GM23338 (cell line): ENCODE measurements at regions not wholly inside any gene's neighbourhood (a gene's known extent, or its start where the extent isn't known, plus 50 kb on each side); places are given as distances from the start of the nearest gene placed in this dataset.

Experiments used
- ATAC-seq: fragments of 200-7000 bp; cut with Tn5 transposase; 3 replicates; pipeline ENCODE4 v1.9.1; 2020
- DNase-seq: peaks from one replicate; pipeline ENCODE4 v3.0.0-alpha.2; 2015; ENCODE audit warnings: low spot score
- H2AFZ ChIP-seq: fragments of 200-600 bp; sonication (generic); 2 replicates; pipeline ENCODE4 v1.8.0; 2016; ENCODE audit warnings: antibody characterized with exemption, mild to moderate bottlenecking, moderate library complexity
- H3F3A ChIP-seq: fragments of 200-600 bp; sonication (generic); replicated peaks from 2 replicates; pipeline ENCODE4 v1.8.0; 2017; ENCODE audit warnings: antibody characterized with exemption, mixed run types, low read depth
- H3K27ac ChIP-seq: fragments of 200-600 bp; sonication (generic); 2 replicates; pipeline ENCODE4 v1.6.1; 2016; ENCODE audit warnings: low read depth
- H3K27me3 ChIP-seq: fragments of 200-600 bp; sonication (generic); 2 replicates; pipeline ENCODE4 v1.8.0; 2016; ENCODE audit warnings: mild to moderate bottlenecking, mixed run types, moderate library complexity; ENCODE audit not compliant: insufficient read depth
- H3K36me3 ChIP-seq: fragments of 200-600 bp; sonication (generic); 2 replicates; pipeline ENCODE4 v1.8.0; 2016; ENCODE audit warnings: mild to moderate bottlenecking; ENCODE audit not compliant: insufficient read depth
- H3K4me1 ChIP-seq: fragments of 200-600 bp; sonication (generic); 2 replicates; pipeline ENCODE4 v1.8.0; 2016; ENCODE audit warnings: mild to moderate bottlenecking, moderate library complexity; ENCODE audit not compliant: insufficient read depth
- H3K4me2 ChIP-seq: fragments of 200-600 bp; sonication (generic); 2 replicates; pipeline ENCODE4 v1.7.1; 2017; ENCODE audit warnings: mixed run types
- H3K4me3 ChIP-seq: fragments of 200-600 bp; sonication (generic); 2 replicates; pipeline ENCODE4 v1.6.1; 2016; ENCODE audit warnings: mixed run types
- H3K79me2 ChIP-seq: fragments of 200-600 bp; sonication (generic); replicated peaks from 2 replicates; pipeline ENCODE4 v1.8.0; 2017; ENCODE audit warnings: mild to moderate bottlenecking; ENCODE audit not compliant: insufficient read depth
- H3K9me2 ChIP-seq: fragments of 200-600 bp; sonication (generic); 2 replicates; pipeline ENCODE4 v1.8.0; 2017; ENCODE audit not compliant: insufficient read depth
- H4K20me1 ChIP-seq: fragments of 200-600 bp; sonication (generic); replicated peaks from 2 replicates; pipeline ENCODE4 v1.8.0; 2017; ENCODE audit warnings: mild to moderate bottlenecking; ENCODE audit not compliant: insufficient read depth
- H3K27ac Mint-ChIP-seq: 2 replicates; pipeline ENCODE4 v1.8.0; 2020; ENCODE audit warnings: inconsistent platforms, mild to moderate bottlenecking, moderate library complexity, mixed read lengths
- H3K27me3 Mint-ChIP-seq: 3 replicates; pipeline ENCODE4 v1.8.0; 2022; ENCODE audit warnings: low read depth, mild to moderate bottlenecking, moderate library complexity, mixed read lengths, inconsistent platforms; ENCODE audit not compliant: insufficient read depth, poor library complexity
- H3K36me3 Mint-ChIP-seq: 3 replicates; pipeline ENCODE4 v1.8.0; 2021; ENCODE audit warnings: low read depth, mild to moderate bottlenecking, inconsistent platforms, moderate library complexity, mixed read lengths
- H3K4me1 Mint-ChIP-seq: 3 replicates; pipeline ENCODE4 v1.8.0; 2020; ENCODE audit warnings: mild to moderate bottlenecking, inconsistent platforms, mixed read lengths
- H3K4me3 Mint-ChIP-seq: 3 replicates; pipeline ENCODE4 v1.8.0; 2021; ENCODE audit warnings: moderate library complexity, mild to moderate bottlenecking, inconsistent platforms, mixed read lengths
- H3K9me3 Mint-ChIP-seq: 3 replicates; pipeline ENCODE4 v1.8.0; 2020; ENCODE audit warnings: moderate library complexity, mild to moderate bottlenecking, inconsistent platforms, mixed read lengths
- CREB1 ChIP-seq: fragments of 250-450 bp; sonication (Bioruptor Pico); IDR thresholded peaks from 2 replicates; pipeline ENCODE4 v1.5.0; 2020; ENCODE audit warnings: low read depth, mild to moderate bottlenecking, moderate library complexity
- EZH2 ChIP-seq: fragments of 200-600 bp; sonication (generic); IDR thresholded peaks from one replicate; pipeline ENCODE4 v1.8.0; 2017; ENCODE audit warnings: antibody characterized with exemption, mild to moderate bottlenecking, low read depth; ENCODE audit not compliant: unreplicated experiment
- STAT1 ChIP-seq: IDR thresholded peaks from one replicate; pipeline ENCODE4 v1.6.1; 2016; ENCODE audit warnings: antibody characterized with exemption; ENCODE audit not compliant: unreplicated experiment
- ZNF331 ChIP-seq: fragments of 250-450 bp; sonication (Bioruptor Pico); IDR thresholded peaks from 2 replicates; pipeline ENCODE4 v1.5.0; 2020; ENCODE audit warnings: low read depth, mild to moderate bottlenecking, moderate library complexity
- TF ChIP-seq, protein P1 (sequence below): fragments of 250-450 bp; sonication (Bioruptor Pico); IDR thresholded peaks from 2 replicates; pipeline ENCODE4 v1.5.0; 2020; ENCODE audit warnings: mild to moderate bottlenecking, moderate library complexity
- TF ChIP-seq, protein P2 (sequence below), 2 experiments: fragments of 200-600 bp in 1 of 2; sonication (generic) in 1 of 2; conservative IDR thresholded peaks; 2 replicates each; pipeline versions ENCODE4 v1.5.1 to v1.6.1; 2016 to 2017; ENCODE audit warnings: antibody characterized with exemption in 2 of 2, low read depth in 2 of 2, mild to moderate bottlenecking in 2 of 2, moderate library complexity in 1 of 2
- TF ChIP-seq, protein P3 (sequence below): IDR thresholded peaks from one replicate; pipeline ENCODE4 v1.6.1; 2018; ENCODE audit warnings: antibody characterized with exemption; ENCODE audit not compliant: unreplicated experiment

DNA sequence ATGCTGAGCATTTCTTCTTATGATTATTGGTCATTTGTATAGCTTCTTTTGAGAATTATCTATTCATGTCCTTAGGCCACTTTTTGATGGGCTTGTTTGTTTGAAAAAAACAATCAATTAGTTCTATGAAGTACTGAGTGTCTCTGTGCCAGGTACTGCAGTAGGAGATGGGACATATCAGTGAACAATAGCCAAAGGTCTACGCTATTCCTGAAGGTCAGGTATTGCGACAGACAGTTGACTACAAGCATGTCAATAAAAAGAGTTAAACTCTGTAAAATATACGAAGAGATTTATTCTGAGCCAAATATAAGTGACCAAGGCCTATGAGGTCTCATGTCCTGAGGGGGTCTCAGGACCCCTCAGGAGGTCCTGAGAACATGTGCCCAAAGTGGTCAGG, 122.1 kb upstream of the NFE2L3 start (continued):
- TF ChIP-seq, protein P1, sequence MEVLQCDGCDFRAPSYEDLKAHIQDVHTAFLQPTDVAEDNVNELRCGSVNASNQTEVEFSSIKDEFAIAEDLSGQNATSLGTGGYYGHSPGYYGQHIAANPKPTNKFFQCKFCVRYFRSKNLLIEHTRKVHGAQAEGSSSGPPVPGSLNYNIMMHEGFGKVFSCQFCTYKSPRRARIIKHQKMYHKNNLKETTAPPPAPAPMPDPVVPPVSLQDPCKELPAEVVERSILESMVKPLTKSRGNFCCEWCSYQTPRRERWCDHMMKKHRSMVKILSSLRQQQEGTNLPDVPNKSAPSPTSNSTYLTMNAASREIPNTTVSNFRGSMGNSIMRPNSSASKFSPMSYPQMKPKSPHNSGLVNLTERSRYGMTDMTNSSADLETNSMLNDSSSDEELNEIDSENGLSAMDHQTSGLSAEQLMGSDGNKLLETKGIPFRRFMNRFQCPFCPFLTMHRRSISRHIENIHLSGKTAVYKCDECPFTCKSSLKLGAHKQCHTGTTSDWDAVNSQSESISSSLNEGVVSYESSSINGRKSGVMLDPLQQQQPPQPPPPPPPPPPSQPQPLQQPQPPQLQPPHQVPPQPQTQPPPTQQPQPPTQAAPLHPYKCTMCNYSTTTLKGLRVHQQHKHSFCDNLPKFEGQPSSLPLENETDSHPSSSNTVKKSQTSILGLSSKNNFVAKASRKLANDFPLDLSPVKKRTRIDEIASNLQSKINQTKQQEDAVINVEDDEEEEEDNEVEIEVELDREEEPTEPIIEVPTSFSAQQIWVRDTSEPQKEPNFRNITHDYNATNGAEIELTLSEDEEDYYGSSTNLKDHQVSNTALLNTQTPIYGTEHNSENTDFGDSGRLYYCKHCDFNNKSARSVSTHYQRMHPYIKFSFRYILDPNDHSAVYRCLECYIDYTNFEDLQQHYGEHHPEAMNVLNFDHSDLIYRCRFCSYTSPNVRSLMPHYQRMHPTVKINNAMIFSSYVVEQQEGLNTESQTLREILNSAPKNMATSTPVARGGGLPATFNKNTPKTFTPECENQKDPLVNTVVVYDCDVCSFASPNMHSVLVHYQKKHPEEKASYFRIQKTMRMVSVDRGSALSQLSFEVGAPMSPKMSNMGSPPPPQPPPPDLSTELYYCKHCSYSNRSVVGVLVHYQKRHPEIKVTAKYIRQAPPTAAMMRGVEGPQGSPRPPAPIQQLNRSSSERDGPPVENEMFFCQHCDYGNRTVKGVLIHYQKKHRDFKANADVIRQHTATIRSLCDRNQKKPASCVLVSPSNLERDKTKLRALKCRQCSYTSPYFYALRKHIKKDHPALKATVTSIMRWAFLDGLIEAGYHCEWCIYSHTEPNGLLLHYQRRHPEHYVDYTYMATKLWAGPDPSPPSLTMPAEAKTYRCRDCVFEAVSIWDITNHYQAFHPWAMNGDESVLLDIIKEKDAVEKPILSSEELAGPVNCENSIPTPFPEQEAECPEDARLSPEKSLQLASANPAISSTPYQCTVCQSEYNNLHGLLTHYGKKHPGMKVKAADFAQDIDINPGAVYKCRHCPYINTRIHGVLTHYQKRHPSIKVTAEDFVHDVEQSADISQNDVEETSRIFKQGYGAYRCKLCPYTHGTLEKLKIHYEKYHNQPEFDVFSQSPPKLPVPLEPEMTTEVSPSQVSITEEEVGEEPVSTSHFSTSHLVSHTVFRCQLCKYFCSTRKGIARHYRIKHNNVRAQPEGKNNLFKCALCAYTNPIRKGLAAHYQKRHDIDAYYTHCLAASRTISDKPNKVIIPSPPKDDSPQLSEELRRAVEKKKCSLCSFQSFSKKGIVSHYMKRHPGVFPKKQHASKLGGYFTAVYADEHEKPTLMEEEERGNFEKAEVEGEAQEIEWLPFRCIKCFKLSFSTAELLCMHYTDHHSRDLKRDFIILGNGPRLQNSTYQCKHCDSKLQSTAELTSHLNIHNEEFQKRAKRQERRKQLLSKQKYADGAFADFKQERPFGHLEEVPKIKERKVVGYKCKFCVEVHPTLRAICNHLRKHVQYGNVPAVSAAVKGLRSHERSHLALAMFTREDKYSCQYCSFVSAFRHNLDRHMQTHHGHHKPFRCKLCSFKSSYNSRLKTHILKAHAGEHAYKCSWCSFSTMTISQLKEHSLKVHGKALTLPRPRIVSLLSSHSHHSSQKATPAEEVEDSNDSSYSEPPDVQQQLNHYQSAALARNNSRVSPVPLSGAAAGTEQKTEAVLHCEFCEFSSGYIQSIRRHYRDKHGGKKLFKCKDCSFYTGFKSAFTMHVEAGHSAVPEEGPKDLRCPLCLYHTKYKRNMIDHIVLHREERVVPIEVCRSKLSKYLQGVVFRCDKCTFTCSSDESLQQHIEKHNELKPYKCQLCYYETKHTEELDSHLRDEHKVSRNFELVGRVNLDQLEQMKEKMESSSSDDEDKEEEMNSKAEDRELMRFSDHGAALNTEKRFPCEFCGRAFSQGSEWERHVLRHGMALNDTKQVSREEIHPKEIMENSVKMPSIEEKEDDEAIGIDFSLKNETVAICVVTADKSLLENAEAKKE (CRISPR knock-in tag), result no peak
- TF ChIP-seq CREB1 (CRISPR knock-in tag), result no peak
- TF ChIP-seq, protein P2, sequence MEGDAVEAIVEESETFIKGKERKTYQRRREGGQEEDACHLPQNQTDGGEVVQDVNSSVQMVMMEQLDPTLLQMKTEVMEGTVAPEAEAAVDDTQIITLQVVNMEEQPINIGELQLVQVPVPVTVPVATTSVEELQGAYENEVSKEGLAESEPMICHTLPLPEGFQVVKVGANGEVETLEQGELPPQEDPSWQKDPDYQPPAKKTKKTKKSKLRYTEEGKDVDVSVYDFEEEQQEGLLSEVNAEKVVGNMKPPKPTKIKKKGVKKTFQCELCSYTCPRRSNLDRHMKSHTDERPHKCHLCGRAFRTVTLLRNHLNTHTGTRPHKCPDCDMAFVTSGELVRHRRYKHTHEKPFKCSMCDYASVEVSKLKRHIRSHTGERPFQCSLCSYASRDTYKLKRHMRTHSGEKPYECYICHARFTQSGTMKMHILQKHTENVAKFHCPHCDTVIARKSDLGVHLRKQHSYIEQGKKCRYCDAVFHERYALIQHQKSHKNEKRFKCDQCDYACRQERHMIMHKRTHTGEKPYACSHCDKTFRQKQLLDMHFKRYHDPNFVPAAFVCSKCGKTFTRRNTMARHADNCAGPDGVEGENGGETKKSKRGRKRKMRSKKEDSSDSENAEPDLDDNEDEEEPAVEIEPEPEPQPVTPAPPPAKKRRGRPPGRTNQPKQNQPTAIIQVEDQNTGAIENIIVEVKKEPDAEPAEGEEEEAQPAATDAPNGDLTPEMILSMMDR (conservative IDR thresholded peaks at IDR 0.05; ENCODE audit: low read depth in 2 of 2), result no peak

DNA sequence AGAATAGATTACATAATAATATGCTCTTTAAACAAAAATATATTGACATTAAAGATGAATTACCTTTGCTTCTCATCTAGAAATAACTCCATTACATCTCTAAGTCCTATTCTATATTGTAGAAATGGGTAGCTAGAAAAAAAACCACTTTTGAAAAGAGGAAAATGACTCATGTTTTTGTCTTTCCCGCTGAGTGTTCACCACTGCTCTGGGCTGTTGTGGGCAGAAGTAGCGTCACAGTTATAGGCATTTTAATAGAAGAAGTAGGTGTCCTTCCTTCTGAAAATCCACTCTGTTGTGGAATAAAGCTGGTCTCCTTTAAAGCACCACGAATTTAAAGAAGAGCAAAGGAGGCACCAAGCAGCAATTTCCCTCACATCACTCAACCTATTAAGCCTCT, 117.6 kb upstream of the NFE2L3 start:
- no peaks in the 10 kb centered on the region for H3K27me3 ChIP-seq
- no peaks in the 10 kb centered on the region for H3K36me3 Mint-ChIP-seq
- H3K4me3 Mint-ChIP-seq, result no peak overlapping the region
- H3K9me3 Mint-ChIP-seq, result no peaks in the 10 kb centered on the region
- H3K79me2 ChIP-seq, result no peaks in the 10 kb centered on the region
- H3K27ac ChIP-seq, result no peak overlapping the region
- peaks cover 4% of the 10 kb centered on the region for H3K27me3 Mint-ChIP-seq
- no peak overlapping the region for H3K4me3 ChIP-seq
- H3K27ac Mint-ChIP-seq, result no peak overlapping the region
- H4K20me1 ChIP-seq, result no peaks in the 10 kb centered on the region
- H3K4me1 ChIP-seq, result no peaks in the 10 kb centered on the region
- 0 out of 2 replicates have a peak overlapping the region, but pooled peaks have one; percentile 7 for H2AFZ ChIP-seq
- H3K4me1 Mint-ChIP-seq, result no peaks in the 10 kb centered on the region
- no peaks in the 10 kb centered on the region for H3K36me3 ChIP-seq
- H3K9me2 ChIP-seq, result 0 out of 2 replicates have a peak, but pooled peaks cover 5% of the 10 kb centered on the region
- no peaks in the 10 kb centered on the region for H3F3A ChIP-seq
- DNase-seq (no peak), ATAC-seq (no peak)
- H3K4me2 ChIP-seq, result no peak overlapping the region
- TF ChIP-seq, protein P3, sequence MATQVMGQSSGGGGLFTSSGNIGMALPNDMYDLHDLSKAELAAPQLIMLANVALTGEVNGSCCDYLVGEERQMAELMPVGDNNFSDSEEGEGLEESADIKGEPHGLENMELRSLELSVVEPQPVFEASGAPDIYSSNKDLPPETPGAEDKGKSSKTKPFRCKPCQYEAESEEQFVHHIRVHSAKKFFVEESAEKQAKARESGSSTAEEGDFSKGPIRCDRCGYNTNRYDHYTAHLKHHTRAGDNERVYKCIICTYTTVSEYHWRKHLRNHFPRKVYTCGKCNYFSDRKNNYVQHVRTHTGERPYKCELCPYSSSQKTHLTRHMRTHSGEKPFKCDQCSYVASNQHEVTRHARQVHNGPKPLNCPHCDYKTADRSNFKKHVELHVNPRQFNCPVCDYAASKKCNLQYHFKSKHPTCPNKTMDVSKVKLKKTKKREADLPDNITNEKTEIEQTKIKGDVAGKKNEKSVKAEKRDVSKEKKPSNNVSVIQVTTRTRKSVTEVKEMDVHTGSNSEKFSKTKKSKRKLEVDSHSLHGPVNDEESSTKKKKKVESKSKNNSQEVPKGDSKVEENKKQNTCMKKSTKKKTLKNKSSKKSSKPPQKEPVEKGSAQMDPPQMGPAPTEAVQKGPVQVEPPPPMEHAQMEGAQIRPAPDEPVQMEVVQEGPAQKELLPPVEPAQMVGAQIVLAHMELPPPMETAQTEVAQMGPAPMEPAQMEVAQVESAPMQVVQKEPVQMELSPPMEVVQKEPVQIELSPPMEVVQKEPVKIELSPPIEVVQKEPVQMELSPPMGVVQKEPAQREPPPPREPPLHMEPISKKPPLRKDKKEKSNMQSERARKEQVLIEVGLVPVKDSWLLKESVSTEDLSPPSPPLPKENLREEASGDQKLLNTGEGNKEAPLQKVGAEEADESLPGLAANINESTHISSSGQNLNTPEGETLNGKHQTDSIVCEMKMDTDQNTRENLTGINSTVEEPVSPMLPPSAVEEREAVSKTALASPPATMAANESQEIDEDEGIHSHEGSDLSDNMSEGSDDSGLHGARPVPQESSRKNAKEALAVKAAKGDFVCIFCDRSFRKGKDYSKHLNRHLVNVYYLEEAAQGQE, result no peak
- TF ChIP-seq, protein P2 (conservative IDR thresholded peaks at IDR 0.05; ENCODE audit: low read depth in 2 of 2), result no peak
- TF ChIP-seq ZNF331 (CRISPR knock-in tag), result no peak
- TF ChIP-seq EZH2, result no peak
- TF ChIP-seq STAT1, result no peak
- no peak for TF ChIP-seq CREB1 (CRISPR knock-in tag)
